ENCODE measurements at regions not wholly inside any gene's neighbourhood (a gene's known extent, or its start where the extent isn't known, plus 50 kb on each side); places are given as distances from the start of the nearest gene placed in this dataset.

DNA sequence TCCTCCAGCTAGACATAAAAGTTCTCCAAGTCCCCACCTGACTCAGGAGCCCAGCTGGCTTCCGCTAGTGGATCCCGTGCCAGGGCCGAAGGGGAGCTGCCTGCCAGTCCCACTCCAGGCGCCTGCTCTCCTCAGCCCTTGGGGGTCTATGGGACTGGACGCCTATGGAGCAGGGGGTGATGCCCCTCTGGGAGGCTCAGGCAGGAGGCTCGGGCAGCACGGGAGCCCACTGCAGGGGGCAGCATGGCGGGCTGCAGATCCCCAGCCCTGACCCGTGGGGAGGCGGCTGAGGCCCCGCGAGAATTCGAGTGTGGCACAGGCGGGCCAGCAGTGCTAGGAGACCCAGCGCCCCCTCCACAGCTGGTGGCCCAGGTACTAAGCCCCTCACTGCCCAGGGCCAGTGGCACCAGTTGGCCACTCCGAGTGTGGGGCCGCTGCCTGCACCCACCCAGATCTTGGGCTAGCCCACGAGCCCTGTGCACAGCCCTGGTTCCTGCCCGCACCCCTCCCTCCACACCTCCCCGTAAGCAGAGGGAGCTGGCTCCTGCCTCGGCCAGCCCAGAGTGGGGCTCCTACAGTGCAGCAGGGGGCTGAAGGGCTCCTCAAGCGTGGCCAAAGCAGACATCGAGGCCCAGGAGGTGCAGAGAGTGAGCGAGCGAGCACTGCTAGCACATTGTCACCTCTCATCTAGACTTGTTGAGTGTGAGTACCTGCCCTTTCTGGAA is 221.3 kb upstream of the NSMCE3 start:
- TF ChIP-seq, protein P1, sequence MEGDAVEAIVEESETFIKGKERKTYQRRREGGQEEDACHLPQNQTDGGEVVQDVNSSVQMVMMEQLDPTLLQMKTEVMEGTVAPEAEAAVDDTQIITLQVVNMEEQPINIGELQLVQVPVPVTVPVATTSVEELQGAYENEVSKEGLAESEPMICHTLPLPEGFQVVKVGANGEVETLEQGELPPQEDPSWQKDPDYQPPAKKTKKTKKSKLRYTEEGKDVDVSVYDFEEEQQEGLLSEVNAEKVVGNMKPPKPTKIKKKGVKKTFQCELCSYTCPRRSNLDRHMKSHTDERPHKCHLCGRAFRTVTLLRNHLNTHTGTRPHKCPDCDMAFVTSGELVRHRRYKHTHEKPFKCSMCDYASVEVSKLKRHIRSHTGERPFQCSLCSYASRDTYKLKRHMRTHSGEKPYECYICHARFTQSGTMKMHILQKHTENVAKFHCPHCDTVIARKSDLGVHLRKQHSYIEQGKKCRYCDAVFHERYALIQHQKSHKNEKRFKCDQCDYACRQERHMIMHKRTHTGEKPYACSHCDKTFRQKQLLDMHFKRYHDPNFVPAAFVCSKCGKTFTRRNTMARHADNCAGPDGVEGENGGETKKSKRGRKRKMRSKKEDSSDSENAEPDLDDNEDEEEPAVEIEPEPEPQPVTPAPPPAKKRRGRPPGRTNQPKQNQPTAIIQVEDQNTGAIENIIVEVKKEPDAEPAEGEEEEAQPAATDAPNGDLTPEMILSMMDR (conservative IDR thresholded peaks at IDR 0.05; ENCODE audit: control insufficient read depth, insufficient read depth, low read depth, low read length), result no peak
- H3K4me3 ChIP-seq (ENCODE audit: control insufficient read depth, low read depth, low read length), result no peak overlapping the region
- no peak for DNase-seq (ENCODE audit: low read depth)

DNA sequence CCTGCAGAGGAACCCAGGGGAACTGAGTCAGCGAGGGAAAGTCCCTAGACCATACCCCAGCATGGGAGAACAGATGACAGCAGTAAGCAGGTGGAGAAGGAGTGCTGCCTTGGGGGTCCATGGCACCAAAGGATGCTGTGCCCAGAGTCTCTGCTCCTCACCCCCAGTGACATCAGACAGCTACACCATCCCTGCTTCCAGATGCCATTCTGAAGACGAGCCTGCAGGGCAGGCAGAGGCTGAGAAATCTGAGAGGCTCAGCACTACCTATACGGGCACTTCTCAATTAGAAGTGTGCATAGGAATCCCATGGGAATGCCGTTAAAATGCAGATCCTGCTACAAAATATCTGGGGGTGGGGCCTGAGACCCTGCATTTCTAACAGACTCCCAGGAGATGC is 211.3 kb upstream of the NSMCE3 start:
- no peak for DNase-seq (ENCODE audit: low read depth)
- TF ChIP-seq, protein P1 (conservative IDR thresholded peaks at IDR 0.05; ENCODE audit: control insufficient read depth, insufficient read depth, low read depth, low read length), result no peak
- no peak overlapping the region for H3K4me3 ChIP-seq (ENCODE audit: control insufficient read depth, low read depth, low read length)

DNA sequence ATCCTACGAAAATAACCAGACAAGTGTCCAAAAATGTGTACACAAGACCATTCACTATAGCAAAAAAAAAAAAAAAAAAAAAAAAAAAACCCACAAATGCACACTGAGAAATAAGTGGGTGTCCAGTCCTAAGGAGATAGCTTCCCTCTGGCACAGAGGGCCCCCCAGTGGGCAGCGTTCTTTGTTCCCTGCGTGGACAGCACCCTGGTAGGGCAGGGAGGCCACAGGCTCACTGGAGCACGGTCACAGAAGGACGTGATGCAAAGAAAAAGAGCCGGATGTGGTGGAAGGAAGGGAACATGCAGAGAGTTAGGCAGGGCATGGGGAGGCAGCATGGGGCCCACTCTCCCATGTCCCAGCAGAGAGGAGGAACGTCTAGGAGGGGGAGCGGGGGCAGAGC is 210.7 kb upstream of the NSMCE3 start:
- TF ChIP-seq, protein P1 (conservative IDR thresholded peaks at IDR 0.05; ENCODE audit: control insufficient read depth, insufficient read depth, low read depth, low read length), result no peak
- H3K4me3 ChIP-seq (ENCODE audit: control insufficient read depth, low read depth, low read length), result no peak overlapping the region
- no peak for DNase-seq (ENCODE audit: low read depth)

DNA sequence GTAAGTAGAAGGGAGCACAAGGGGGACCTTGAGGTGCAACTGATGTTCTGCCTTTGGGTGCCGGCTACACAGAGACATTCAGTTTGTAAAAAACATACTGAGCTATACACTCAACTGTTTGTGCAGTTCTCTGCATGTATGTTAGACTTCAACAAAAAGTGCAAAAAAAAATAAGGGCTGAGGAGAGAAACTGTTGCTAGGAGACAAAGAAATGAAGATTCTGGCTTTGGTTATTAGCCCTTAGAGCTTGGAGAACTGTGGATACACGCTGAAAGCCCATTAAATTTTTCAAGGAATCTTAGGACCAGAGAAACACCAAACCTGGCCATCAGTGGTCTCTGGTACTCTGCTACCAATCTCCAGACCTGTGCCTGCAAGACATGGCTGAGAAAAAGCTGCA is 207.6 kb upstream of the NSMCE3 start:
- TF ChIP-seq, protein P1 (conservative IDR thresholded peaks at IDR 0.05; ENCODE audit: control insufficient read depth, insufficient read depth, low read depth, low read length), result no peak
- no peak for DNase-seq (ENCODE audit: low read depth)
- H3K4me3 ChIP-seq (ENCODE audit: control insufficient read depth, low read depth, low read length), result no peak overlapping the region

DNA sequence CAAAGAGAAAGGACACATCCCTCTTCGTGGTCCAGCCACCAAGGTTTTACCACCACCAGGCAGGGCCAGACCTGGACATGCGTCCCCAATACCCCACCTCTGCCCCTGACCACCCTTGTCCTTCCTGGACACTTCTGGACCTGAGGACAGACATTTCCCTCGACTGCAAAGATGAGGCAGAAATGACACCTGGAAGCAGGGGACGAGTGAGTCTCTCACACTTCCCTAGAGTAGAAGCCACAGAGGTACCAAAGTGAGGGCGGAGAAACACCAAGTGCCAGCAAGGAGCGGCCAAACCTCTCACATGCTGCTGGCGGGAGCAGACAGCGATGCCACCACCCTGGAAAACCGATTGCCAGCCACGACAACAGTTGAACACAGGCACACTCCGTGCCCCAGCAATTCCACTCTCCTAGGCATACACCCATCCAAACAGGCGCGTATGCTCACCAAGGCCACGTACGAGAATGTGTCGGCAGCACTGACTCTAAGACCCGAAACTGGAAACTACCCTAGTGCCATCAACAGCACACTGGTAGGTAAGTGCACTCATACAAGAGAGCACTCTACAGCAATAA is 207.0 kb upstream of the NSMCE3 start:
- TF ChIP-seq, protein P1 (conservative IDR thresholded peaks at IDR 0.05; ENCODE audit: control insufficient read depth, insufficient read depth, low read depth, low read length), result no peak
- DNase-seq (ENCODE audit: low read depth), result no peak
- H3K4me3 ChIP-seq (ENCODE audit: control insufficient read depth, low read depth, low read length), result no peak overlapping the region

DNA sequence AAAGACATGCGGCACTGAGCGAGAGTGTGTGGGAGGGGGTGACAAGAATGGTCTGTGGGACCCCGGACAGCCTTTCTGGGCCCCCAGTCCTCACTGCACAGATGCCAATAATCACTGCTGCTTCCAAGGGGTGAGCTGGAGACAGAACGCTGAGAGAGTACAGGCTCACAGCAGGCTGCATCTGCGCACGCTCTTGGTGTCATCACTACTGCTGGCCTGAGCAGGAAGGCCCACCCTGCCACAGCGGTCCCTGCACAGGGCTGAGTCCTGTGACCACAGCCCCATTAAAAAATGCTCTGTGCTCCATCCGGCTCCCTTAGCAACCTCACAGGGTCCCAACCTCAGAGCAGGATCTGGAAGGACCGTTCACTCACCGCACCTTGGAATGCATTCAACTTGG is 205.5 kb upstream of the NSMCE3 start:
- TF ChIP-seq, protein P1 (conservative IDR thresholded peaks at IDR 0.05; ENCODE audit: control insufficient read depth, insufficient read depth, low read depth, low read length), result no peak
- no peak overlapping the region for H3K4me3 ChIP-seq (ENCODE audit: control insufficient read depth, low read depth, low read length)
- no peak for DNase-seq (ENCODE audit: low read depth)

Data from fibroblast of mammary gland (primary cell).